ENCODE measurements at regions not wholly inside any gene's neighbourhood (a gene's known extent, or its start where the extent isn't known, plus 50 kb on each side); places are given as distances from the start of the nearest gene placed in this dataset.
"Not testable (repeated sequence)": the region's sequence is repeated elsewhere in the genome, so short reads cannot be mapped to it uniquely, and the experiment has no call there.

DNA sequence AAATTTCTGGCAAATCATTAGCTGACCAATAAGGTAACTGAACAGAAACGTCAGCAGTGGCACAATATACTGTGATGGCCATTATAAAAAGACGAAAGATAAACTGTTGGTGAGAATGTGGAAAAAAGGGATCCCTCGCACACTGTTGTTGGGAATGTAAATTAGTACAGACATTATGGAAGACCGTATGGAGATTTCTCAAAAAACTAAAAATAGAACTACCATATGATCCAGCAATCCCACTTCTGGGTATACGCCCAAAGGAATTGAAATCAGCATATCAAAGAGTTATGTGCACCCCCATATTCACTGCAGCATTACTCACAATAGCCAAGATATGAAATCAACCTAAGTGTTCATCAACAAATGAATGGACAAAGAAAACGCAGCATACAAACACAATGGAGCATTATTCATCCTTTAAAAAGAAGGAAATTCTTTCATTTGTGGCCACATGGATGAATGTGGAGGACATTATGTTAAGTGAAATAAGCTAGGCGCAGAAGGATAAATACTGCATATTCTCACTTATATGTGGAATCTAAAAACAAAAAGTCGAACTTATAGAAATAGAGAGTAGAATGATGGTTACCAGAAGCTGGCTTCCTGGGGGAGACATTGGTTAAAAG is 257.7 kb downstream of the RHOU start:
- no peak for DNase-seq (ENCODE audit: low read depth)

- no peak for DNase-seq (ENCODE audit: low read depth)
These were observed 259.7 kb downstream of the RHOU start for GRCh38 chr1:228994676-228995594.

DNA sequence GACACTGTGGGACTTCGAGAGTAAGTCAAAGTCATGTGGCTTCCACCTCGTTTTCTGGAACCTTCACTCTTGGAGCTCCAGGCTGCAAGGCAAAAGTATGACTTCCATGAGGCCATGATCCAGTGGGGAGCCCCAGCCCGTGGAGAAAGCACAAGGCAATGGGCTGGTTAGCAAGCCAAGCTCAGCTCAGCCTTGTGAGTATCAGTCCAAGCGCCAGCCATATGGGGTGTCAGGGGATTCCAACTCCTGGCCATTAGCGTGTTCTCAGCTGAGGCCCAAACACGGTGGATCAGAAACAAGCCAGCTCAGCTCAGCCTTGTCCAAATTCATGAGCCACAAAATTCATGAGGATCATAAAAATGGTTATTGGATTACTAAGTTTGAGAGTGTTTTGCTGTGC is 261.0 kb downstream of the RHOU start:
- DNase-seq (ENCODE audit: low read depth): no peak

DNA sequence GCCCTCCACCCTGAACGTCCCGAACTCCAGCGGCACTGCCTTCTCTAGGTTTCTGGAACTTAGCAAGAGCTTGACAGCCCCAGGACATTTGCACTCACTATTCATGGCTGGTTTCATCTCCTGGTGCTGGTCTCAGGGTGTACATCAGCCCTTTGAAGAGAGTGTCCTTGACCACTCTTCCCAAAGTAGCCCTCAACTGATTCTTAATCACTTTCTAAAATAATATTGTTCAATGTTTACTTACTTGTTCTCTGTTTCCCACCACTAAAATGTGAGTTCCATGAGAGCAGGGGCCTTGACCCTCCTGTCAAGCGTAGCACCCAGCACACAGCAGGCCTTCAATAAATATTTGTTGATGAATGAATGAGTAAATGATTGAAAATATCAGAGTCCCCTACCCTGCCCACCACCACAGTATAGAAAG is 262.5 kb downstream of the RHOU start:
- DNase-seq (ENCODE audit: low read depth): no peak

DNA sequence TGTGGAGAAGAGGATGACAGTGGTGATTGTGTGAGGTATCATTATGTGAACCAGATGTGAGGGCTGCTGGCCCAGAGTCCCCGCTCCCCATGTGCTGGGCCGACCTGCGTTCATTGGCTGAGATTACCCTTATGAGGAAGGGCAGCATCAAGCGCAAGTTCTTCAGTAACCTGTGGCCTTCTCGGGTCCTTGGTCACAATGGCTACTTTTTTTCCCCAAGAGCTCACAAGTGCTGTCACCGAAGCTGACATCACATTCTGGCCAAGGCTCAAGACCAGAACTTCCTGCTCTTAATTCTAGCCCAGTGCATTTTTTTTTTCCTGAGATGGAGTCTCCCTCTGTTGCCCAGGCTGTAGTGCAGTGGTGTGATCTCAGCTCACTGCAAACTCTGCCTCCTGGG is 262.9 kb downstream of the RHOU start:
- no peak for DNase-seq (ENCODE audit: low read depth)

DNA sequence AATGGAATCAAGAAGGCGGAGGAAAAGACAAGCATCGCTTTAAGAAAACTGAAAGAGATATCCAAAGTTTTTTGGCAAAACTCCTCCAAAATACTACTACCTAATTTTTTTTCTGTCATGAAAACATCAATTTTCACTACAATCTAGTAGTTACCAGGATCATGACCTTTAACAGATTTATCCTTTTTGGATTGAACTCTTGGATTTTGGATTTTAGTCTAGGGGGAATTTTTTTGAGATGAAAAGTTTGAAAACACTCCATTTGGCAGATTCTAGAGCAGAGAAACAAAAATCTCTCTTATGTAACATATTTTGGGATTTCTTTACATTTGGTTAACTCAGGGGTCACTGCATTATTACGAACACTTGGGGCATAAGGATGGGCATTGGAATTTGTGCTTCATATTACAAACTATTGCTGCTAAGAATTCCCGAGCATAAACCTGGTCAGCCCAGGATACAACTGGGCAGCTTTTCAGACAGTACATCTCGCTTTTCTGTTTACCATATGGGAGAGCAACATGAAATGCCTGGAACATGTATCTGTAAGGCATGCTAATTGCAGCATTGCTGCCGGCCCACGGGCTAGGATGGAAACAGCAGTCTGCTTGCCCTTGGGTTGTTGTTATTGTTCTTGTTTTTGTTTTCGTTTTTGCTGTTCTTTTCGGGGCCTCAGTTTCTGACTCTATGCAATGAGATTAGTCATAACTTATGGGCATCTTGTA is 264.3 kb downstream of the RHOU start:
- DNase-seq (ENCODE audit: low read depth): no peak

DNA sequence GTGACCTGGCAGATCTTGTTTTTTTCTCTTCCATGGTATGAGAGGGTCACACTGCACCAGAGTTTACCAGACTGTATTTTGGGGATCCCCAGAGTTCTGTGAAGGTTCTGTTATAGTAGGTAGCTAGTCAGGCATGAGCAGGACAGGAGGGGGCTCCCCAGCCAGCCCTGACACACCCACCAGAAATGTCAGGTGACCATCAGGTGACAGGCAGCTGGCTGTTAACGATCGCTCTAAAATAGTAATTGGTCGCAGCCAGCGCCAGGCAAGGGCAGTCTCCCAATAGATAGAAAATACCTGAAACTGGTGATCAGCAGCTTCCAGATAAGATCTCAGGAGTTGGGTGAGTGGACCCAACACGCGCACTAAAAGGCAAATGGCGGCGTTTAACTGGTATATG is 264.9 kb downstream of the RHOU start:
- DNase-seq (ENCODE audit: low read depth): no peak

DNA sequence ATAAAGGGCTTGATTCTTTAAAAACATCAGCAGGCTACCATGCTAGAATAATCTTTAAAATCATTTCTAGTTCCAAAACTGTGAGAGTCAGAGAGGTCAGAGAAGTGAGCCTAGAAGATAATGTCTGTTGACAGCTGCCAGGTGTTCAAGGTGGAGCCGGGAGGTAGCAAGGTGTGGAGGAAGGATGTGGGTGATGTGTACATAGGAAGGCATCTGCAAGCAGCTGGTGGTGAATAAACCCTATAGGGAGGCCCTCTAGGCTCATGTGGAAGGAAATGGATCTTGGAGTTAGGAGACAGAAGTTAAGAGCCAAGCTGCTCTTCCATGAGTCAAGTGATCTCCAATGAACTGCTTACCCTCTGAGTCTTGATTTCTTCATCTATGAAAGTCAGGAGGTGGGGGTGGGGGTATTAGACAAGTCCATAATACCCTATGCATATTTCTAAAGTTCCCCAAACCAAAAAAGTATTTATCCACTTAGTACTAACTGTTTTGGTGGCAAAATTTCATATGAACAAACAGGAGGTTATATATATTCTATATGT is 266.3 kb downstream of the RHOU start:
- DNase-seq (ENCODE audit: low read depth): no peak

- DNase-seq (ENCODE audit: low read depth): no peak
These were observed 266.8 kb downstream of the RHOU start for GRCh38 chr1:229002037-229002436.

- DNase-seq (ENCODE audit: low read depth): no peak
These were observed 267.2 kb downstream of the RHOU start for GRCh38 chr1:229002451-229002960.

DNA sequence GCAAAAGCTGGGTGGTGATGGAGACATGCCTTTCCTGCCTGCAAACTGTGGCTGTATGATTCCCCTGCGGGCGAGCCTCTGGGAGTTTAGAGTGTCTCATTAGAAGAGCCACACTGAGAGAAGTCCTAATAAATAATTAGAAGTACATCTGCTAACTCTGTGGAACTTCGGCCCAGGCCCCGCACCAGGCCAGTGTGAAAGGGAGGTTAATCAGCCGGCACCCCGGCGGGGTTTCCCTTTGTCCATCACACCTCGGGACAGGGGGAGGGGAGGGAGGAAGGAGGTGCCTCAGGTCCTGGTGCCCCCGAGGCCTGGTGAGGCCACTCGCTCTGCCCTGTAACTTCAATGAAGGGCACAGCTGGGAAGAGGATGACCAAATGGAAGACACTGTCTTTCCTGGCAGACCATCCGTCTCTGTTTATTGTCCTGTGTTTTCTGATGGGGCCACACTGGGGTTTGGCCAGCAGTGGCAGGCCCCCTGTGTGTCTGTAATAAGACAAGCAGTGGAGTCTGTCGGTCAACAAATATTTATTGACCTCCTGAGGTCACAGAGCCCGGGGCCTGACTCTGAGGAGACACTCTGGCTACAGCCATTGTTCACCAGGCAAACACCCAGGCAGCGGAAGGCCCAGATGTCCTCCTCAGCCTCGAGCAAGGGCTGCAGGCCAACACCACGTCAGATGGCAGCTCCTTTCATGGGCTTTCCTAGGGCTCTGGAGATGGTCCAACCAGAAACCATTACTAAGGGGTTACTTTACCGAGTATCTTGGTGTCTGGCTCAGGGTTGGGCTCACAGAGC is 267.5 kb upstream of the RAB4A start:
- no peak for DNase-seq (ENCODE audit: low read depth)

DNA sequence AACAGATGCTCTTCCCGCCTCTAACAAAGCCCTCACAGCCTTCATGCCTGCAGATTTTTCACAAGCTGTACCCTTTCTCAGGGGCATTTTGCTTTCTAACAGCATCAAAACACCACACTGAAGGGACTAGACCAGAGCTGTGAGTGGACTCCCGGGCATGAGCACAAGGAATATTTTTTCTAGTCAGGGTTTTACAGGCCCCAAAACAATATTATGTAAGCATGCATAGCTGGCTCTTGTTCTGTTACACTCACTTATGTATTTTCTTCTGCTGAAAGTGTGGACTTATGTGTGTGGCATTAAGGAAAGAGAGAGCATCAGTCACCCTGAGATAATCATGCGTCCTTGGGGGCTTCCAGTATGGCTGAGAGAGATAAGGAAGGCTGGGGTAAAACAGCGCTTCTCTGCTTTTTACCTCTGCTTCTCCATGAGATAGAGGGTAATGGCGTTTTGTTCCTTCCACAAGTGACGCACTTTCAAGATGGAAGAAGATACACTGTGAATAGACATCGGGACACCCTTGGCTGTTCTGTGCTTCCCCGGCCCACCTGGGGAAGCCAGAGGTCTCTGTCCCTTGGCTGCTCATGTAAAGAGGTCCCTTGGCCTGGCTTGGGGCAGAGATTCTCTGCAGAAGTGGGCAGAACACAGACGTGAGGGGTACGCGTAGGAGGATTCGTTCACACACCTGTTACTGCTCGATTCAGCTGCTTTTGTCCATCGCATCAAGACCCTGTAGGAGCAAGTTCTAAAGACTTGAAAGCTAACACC is 266.7 kb upstream of the RAB4A start:
- no peak for DNase-seq (ENCODE audit: low read depth)

DNA sequence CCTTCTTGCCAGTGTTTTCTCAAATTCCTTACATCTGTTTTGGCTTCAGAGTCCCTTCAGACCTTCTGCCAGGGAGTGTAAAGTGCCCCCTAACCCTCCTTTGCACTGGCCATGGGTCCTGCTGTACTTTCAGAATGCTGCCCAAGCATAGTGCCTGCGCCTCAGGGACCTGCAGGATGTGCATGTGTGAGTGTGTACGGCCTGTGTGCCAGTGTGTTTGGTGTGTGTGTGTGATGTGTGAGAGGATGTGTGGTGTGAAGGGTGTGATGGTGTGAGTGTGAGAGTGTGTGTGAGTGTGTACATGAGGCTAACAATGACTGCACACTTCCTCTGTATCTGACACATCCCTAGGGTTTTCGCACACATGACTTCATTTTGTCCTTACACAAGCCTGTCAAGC is 265.8 kb upstream of the RAB4A start:
- no peak for DNase-seq (ENCODE audit: low read depth)

- no peak for DNase-seq (ENCODE audit: low read depth)
These were observed 265.4 kb upstream of the RAB4A start for GRCh38 chr1:229005556-229005955.

DNA sequence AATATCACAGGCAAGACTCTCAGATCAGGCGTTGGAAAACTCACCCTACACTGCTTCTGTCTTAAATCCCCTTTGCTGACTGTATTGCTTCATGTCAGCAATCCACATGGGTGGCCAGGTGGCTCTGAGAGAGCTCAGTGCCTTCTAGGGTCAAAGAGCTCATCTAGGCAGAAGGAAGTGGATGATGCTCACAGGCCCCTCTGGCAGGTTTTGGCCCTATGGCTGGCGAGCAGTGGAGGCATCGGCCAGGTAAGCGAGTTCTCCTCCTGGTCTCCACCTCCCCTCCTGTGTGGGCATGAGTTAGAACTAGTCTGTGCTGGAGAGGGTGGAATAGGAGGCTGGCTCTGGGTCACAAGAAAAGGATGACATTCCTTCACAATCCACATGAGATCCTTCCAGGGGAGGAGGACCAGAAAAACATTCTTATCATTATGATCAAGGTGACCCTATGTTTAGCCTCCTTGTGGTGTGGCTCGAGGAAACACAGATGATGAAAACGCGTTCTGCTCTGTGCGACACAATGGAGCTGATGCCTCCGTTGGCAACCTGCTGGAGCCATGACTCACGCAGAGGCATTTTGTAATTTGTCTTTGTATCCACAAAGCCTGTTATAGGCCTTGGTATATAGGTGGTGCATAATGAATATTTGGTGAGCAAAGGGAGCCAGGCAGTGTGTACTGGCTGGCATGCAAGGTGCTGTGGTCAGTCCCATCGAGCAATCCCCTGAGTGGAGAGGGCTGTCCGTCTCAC is 264.6 kb upstream of the RAB4A start:
- no peak for DNase-seq (ENCODE audit: low read depth)

- DNase-seq (ENCODE audit: low read depth): no peak
These were observed 263.7 kb upstream of the RAB4A start for GRCh38 chr1:229007167-229007566.

GRCh38 chr1:229007701-229008100 is 263.2 kb upstream of the RAB4A start:
- DNase-seq (ENCODE audit: low read depth): no peak

- DNase-seq (ENCODE audit: low read depth): not testable (repeated sequence)
These were observed 262.6 kb upstream of the RAB4A start for GRCh38 chr1:229008347-229008746.

- DNase-seq (ENCODE audit: low read depth): no peak
These were observed 259.9 kb upstream of the RAB4A start for GRCh38 chr1:229011022-229011421.

DNA sequence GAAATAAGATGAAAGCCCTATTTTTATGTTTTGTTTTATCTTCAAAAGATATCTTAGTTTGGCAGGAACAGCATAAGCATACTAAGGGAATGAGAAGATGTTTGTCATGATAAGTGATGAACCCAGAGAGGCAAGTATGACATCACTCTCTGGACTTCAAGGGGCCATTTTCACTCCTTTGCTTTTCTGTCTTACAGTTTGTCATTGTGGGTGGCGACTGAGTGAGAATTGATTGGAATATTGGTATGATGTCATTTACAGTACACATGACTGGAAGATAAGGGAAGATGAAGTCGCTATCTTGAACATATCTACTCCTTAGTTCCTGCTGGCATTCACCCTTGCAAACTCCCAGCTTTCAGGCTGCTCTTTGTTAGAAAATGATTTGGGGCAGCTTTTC is 258.1 kb upstream of the RAB4A start:
- DNase-seq (ENCODE audit: low read depth): no peak
